Mucosa of rectum (tissue), 2 donors: ENCODE measurements at regions not wholly inside any gene's neighbourhood (a gene's known extent, or its start where the extent isn't known, plus 50 kb on each side); places are given as distances from the start of the nearest gene placed in this dataset.

ENCODE experiments used
- H3K27ac ChIP-seq, 2 donors: one replicate each; pipeline ENCODE4 v1.7.0; 2013; ENCODE audit warnings: inconsistent platforms in 2 of 2, low read depth in 2 of 2, low read length in 2 of 2
- H3K27me3 ChIP-seq, 2 donors: one replicate each; pipeline ENCODE4 v1.7.0; 2013; ENCODE audit warnings: low read length in 2 of 2; ENCODE audit not compliant: control insufficient read depth in 2 of 2, insufficient read depth in 2 of 2
- H3K36me3 ChIP-seq, 2 donors: one replicate each; pipeline ENCODE4 v1.7.0; 2013; ENCODE audit warnings: low read length in 2 of 2; ENCODE audit not compliant: control insufficient read depth in 2 of 2, insufficient read depth in 2 of 2
- H3K4me1 ChIP-seq, 2 donors: one replicate each; pipeline ENCODE4 v1.7.0; 2013; ENCODE audit warnings: low read length in 2 of 2, mild to moderate bottlenecking in 1 of 2; ENCODE audit not compliant: control insufficient read depth in 2 of 2, insufficient read depth in 2 of 2
- H3K4me3 ChIP-seq, 2 donors: one replicate each; pipeline ENCODE4 v1.7.0; 2013; ENCODE audit warnings: low read length in 2 of 2
- H3K9ac ChIP-seq, 2 donors: one replicate each; pipeline ENCODE4 v1.7.0; 2013; ENCODE audit warnings: low read length in 2 of 2, low read depth in 1 of 2, mild to moderate bottlenecking in 1 of 2
- H3K9me3 ChIP-seq, 2 donors: one replicate each; pipeline ENCODE4 v1.7.0; 2013; ENCODE audit warnings: low read length in 2 of 2; ENCODE audit not compliant: control insufficient read depth in 2 of 2
- donor health status: healthy.
- donor health status: Normal muscosa, but diverticular disease.

GRCh38 chr5:158368686-158369085 is 509.7 kb upstream of the CLINT1 start:
- no peak overlapping the region for H3K9ac ChIP-seq
- H3K4me1 ChIP-seq, result no peaks in the 10 kb centered on the region
- H3K36me3 ChIP-seq, result no peaks in the 10 kb centered on the region
- no peaks in the 10 kb centered on the region for H3K9me3 ChIP-seq
- no peak overlapping the region for H3K27ac ChIP-seq
- no peaks in the 10 kb centered on the region for H3K27me3 ChIP-seq
- H3K4me3 ChIP-seq, result no peak overlapping the region

- Histone ChIP-seq H3K9me3 (no peaks in the 10 kb centered on the region), H3K4me1 (no peaks in the 10 kb centered on the region), H3K27me3 (no peaks in the 10 kb centered on the region), H3K27ac (no peak overlapping the region), H3K36me3 (no peaks in the 10 kb centered on the region), H3K4me3 (no peak overlapping the region), H3K9ac (no peak overlapping the region)
Observed at GRCh38 chr5:158364367-158364766, 505.4 kb upstream of the CLINT1 start.

GRCh38 chr5:158354958-158355357 is 496.0 kb upstream of the CLINT1 start:
- H3K4me3 ChIP-seq, result no peak overlapping the region
- no peaks in the 10 kb centered on the region for H3K36me3 ChIP-seq

GRCh38 chr5:158351485-158352125 is 492.7 kb upstream of the CLINT1 start:
- Histone ChIP-seq H3K9ac (no peak overlapping the region), H3K27ac (no peak overlapping the region), H3K27me3 (no peaks in the 10 kb centered on the region), H3K9me3 (no peaks in the 10 kb centered on the region), H3K4me1 (no peaks in the 10 kb centered on the region), H3K4me3 (no peak overlapping the region), H3K36me3 (no peaks in the 10 kb centered on the region)

More at GRCh38 chr5:158354958-158355357, 496.0 kb upstream of the CLINT1 start:
- no peak overlapping the region for H3K27ac ChIP-seq
- H3K27me3 ChIP-seq, result no peaks in the 10 kb centered on the region
- no peaks in the 10 kb centered on the region for H3K9me3 ChIP-seq
- no peak overlapping the region for H3K9ac ChIP-seq
- no peaks in the 10 kb centered on the region for H3K4me1 ChIP-seq

GRCh38 chr5:158349987-158350386 is 491.0 kb upstream of the CLINT1 start:
- no peak overlapping the region for H3K27ac ChIP-seq
- H3K4me3 ChIP-seq, result no peak overlapping the region
- H3K36me3 ChIP-seq, result no peaks in the 10 kb centered on the region
- H3K9ac ChIP-seq, result no peak overlapping the region
- H3K9me3 ChIP-seq, result no peaks in the 10 kb centered on the region
- H3K4me1 ChIP-seq, result no peaks in the 10 kb centered on the region
- no peaks in the 10 kb centered on the region for H3K27me3 ChIP-seq

GRCh38 chr5:158344376-158344775 is 485.4 kb upstream of the CLINT1 start:
- Histone ChIP-seq H3K27me3 (no peaks in the 10 kb centered on the region), H3K4me3 (no peak overlapping the region), H3K27ac (no peak overlapping the region), H3K4me1 (no peaks in the 10 kb centered on the region), H3K9me3 (no peaks in the 10 kb centered on the region), H3K36me3 (no peaks in the 10 kb centered on the region), H3K9ac (no peak overlapping the region)

GRCh38 chr5:158340608-158341007 is 481.7 kb upstream of the CLINT1 start:
- Histone ChIP-seq H3K9me3 (no peaks in the 10 kb centered on the region), H3K36me3 (no peaks in the 10 kb centered on the region), H3K9ac (no peak overlapping the region), H3K4me3 (no peak overlapping the region), H3K27me3 (no peaks in the 10 kb centered on the region), H3K4me1 (no peaks in the 10 kb centered on the region), H3K27ac (no peak overlapping the region)

- no peak overlapping the region for H3K9ac ChIP-seq
- H3K27me3 ChIP-seq, result no peaks in the 10 kb centered on the region
- peaks cover under 1 to 3% of the 10 kb centered on the region in 2 donors for H3K9me3 ChIP-seq
- no peaks in the 10 kb centered on the region for H3K4me1 ChIP-seq
- H3K36me3 ChIP-seq, result no peaks in the 10 kb centered on the region
- H3K4me3 ChIP-seq, result no peak overlapping the region
- H3K27ac ChIP-seq, result no peak overlapping the region
Observed at GRCh38 chr5:158326256-158326655, 467.3 kb upstream of the CLINT1 start.

- Histone ChIP-seq H3K4me1 (peaks cover 0 to 6% of the 10 kb centered on the region in 2 donors), H3K9ac (no peak overlapping the region), H3K9me3 (no peaks in the 10 kb centered on the region), H3K27me3 (no peaks in the 10 kb centered on the region), H3K36me3 (no peaks in the 10 kb centered on the region), H3K4me3 (no peak overlapping the region), H3K27ac (no peak overlapping the region)
Observed at GRCh38 chr5:158324236-158324635, 465.3 kb upstream of the CLINT1 start.

GRCh38 chr5:158322620-158323019 is 463.7 kb upstream of the CLINT1 start:
- Histone ChIP-seq H3K9me3 (no peaks in the 10 kb centered on the region), H3K36me3 (no peaks in the 10 kb centered on the region), H3K27me3 (no peaks in the 10 kb centered on the region), H3K4me1 (peaks cover 0 to 10% of the 10 kb centered on the region in 2 donors), H3K9ac (no peak overlapping the region), H3K4me3 (no peak overlapping the region), H3K27ac (no peak overlapping the region)

- Histone ChIP-seq H3K27ac (no peak overlapping the region), H3K9me3 (no peaks in the 10 kb centered on the region), H3K9ac (no peak overlapping the region), H3K4me1 (peaks cover 0 to 12% of the 10 kb centered on the region in 2 donors), H3K36me3 (no peaks in the 10 kb centered on the region), H3K4me3 (no peak overlapping the region), H3K27me3 (no peaks in the 10 kb centered on the region)
Observed at GRCh38 chr5:158320934-158321333, 462.0 kb upstream of the CLINT1 start.
